Testis (tissue), 2 donors: ENCODE measurements at regions not wholly inside any gene's neighbourhood (a gene's known extent, or its start where the extent isn't known, plus 50 kb on each side); places are given as distances from the start of the nearest gene placed in this dataset.

ENCODE experiments used
- DNase-seq: peaks from one replicate; pipeline ENCODE4 v3.0.0-alpha.2; 2019
- H3K27ac ChIP-seq, 2 donors: fragments of 200-600 bp; sonication (generic); one replicate each; pipeline ENCODE4 v1.5.1; 2019
- H3K27me3 ChIP-seq: fragments of 200-600 bp; sonication (generic); one replicate; pipeline ENCODE4 v1.5.1; 2019
- H3K36me3 ChIP-seq: fragments of 200-600 bp; sonication (generic); one replicate; pipeline ENCODE4 v1.5.1; 2017; ENCODE audit warnings: low read depth; ENCODE audit errors: missing control alignments
- H3K4me1 ChIP-seq: fragments of 200-600 bp; sonication (generic); one replicate; pipeline ENCODE4 v1.5.1; 2019
- H3K4me3 ChIP-seq, 2 donors: fragments of 200-600 bp; sonication (generic); one replicate each; pipeline ENCODE4 v1.5.1; 2017 to 2019
- H3K9me3 ChIP-seq: fragments of 200-600 bp; sonication (generic); one replicate; pipeline ENCODE4 v1.5.1; 2017
- POLR2A ChIP-seq: fragments of 450-650 bp; IDR thresholded peaks from one replicate; pipeline ENCODE4 v1.6.1; 2017; ENCODE audit warnings: antibody characterized with exemption, mild to moderate bottlenecking, moderate library complexity
- WGBS, 2 donors: methylation state at CpG; one replicate each; pipeline ENCODE4 v1.1.5; 2018; 5-methylcytosine and 5-hydroxymethylcytosine counted together
- intact Hi-C: fragments of 100-400 bp; cut with DNase I; formaldehyde crosslinking; loops from one replicate; pipeline ENCODE4 v1.15.1; 2023; ENCODE audit warnings: low total_unique reads
- TF ChIP-seq, protein P1 (sequence below), 3 experiments: fragments of 450-650 bp in 2 of 3; fragments of 200-600 bp in 1 of 3; sonication (generic) in 1 of 3; IDR thresholded peaks; one replicate each; pipeline ENCODE4 v1.5.1; 2016 to 2019; ENCODE audit warnings: antibody characterized with exemption in 3 of 3, mild to moderate bottlenecking in 2 of 3, moderate library complexity in 1 of 3

DNA sequence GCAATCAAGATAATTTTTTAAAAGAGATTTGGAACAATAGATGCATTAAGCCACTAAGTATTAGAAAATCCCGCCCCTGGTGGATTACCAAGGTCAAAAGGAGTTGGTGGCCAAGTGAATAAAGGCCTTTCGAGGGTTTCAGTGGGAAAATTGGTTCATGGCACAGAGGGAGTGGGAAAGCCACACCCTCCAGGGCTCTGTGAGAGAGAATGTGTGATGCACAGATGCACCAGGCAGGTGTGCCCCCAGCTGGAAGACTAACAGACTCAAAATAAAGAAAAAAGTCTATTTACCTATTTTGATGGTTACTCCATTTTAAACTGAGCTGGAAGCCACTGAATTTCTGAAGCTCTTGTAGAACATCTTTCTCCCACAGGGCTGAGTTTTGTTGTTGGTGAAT, 278.0 kb downstream of the DRD1 start:
- Histone ChIP-seq H3K27ac (no peak overlapping the region), H3K4me3 (no peak overlapping the region), H3K9me3 (no peaks in the 10 kb centered on the region), H3K27me3 (no peaks in the 10 kb centered on the region), H3K4me1 (no peaks in the 10 kb centered on the region), H3K36me3 (no peaks in the 10 kb centered on the region)
- DNase-seq = no peak
- 60 to 62% methylated on average over 2 of the region's 2 CpGs for WGBS, 2 donors
- TF ChIP-seq POLR2A = no peak
- TF ChIP-seq, protein P1, sequence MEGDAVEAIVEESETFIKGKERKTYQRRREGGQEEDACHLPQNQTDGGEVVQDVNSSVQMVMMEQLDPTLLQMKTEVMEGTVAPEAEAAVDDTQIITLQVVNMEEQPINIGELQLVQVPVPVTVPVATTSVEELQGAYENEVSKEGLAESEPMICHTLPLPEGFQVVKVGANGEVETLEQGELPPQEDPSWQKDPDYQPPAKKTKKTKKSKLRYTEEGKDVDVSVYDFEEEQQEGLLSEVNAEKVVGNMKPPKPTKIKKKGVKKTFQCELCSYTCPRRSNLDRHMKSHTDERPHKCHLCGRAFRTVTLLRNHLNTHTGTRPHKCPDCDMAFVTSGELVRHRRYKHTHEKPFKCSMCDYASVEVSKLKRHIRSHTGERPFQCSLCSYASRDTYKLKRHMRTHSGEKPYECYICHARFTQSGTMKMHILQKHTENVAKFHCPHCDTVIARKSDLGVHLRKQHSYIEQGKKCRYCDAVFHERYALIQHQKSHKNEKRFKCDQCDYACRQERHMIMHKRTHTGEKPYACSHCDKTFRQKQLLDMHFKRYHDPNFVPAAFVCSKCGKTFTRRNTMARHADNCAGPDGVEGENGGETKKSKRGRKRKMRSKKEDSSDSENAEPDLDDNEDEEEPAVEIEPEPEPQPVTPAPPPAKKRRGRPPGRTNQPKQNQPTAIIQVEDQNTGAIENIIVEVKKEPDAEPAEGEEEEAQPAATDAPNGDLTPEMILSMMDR (IDR thresholded peaks at IDR 0.05) = no peak
- intact Hi-C loops = no loop called here

DNA sequence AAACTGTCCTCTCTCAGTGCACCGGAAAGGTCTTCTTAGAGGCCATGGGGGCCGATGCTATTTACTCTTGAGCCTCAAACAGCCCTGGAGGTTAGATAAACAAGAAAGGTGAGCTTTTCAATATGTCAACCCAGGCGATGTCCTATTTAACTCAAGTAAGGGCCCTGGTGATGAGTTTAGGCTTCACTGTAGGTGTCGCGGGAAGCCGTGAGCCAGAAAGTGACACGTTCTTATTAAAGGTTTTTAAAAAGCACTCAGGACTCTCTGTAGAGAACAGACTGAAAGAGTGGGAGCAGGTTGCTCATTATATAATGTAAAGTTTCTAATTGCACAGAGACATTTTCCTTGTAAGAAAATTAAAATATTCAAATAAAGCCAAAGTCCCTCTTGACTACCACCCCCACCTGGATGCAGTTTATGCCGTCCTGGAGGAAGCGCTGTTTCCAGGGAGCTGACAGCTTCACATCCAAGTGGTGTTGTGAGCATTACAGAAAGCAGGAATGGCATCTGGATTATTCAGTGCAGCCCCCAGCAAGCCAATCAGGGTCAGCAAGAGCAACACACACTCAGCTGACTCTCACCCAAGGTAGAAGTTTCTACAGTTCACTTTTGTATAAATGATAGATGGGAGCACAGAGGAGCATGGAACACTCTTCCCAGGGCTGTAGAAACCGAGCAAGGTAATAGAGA, 280.3 kb downstream of the DRD1 start:
- 68 to 79% methylated on average over 10 of the region's 10 CpGs for WGBS, 2 donors
- DNase-seq = no peak
- Histone ChIP-seq H3K4me3 (no peak overlapping the region), H3K4me1 (no peaks in the 10 kb centered on the region), H3K27ac (no peak overlapping the region), H3K9me3 (no peaks in the 10 kb centered on the region), H3K27me3 (no peaks in the 10 kb centered on the region), H3K36me3 (no peaks in the 10 kb centered on the region)
- TF ChIP-seq, protein P1 (IDR thresholded peaks at IDR 0.05) = no peak
- TF ChIP-seq POLR2A = no peak
- intact Hi-C loops = no loop called here

DNA sequence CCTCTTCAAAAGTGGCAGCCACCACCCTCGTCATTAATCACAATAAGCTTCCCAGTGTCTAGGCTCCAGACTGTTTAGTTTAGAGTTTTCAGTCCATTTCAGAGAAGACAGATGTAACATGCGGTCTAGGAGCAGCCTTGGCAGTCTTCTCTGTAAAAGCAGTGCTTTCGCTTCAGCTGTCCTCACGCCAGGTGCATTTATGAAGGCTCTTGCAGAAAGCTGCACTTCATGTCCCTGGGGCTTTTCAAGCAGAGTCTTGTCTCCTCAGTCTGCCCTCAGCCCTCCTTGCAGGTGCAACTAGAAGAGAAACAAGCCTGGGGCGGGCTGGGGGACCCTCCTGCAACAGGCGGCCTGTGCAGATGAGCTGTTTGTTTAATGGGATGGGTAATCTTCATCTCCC, 281.9 kb downstream of the DRD1 start:
- H3K4me1 ChIP-seq = no peaks in the 10 kb centered on the region
- 82 to 91% methylated on average over 6 of the region's 6 CpGs for WGBS, 2 donors
- intact Hi-C loops = no loop called here

DNA sequence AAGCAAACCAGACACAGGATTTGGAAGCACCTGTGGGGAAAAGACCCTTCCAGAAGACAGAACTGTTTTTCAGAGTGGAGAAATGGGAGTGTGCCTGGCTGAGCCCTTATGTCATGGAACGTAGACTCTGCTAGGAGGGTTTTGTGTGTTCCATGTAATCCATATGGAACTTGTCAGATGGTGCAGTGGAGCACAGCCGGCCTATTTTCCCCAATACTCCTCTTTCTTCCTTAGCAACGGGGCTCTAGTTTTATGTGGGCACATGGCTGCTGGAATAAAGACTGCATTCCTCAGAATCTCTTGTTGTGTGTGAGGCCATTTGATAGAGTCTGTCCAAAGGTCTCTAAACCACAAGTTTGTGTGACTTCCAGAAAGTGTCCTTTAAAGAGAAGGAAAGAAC, 284.0 kb downstream of the DRD1 start:
- 45 to 66% methylated on average over 3 of the region's 3 CpGs for WGBS, 2 donors
- TF ChIP-seq POLR2A = no peak
- TF ChIP-seq, protein P1 (IDR thresholded peaks at IDR 0.05) = no peak
- no peak overlapping the region for H3K27ac ChIP-seq
- no peaks in the 10 kb centered on the region for H3K9me3 ChIP-seq
- H3K36me3 ChIP-seq = no peaks in the 10 kb centered on the region
- H3K4me1 ChIP-seq = no peaks in the 10 kb centered on the region
- H3K27me3 ChIP-seq = no peaks in the 10 kb centered on the region
- intact Hi-C loops = no loop called here
- no peak for DNase-seq
- no peak overlapping the region for H3K4me3 ChIP-seq

More for the DNA sequence above, 281.9 kb downstream of the DRD1 start:
- no peak overlapping the region for H3K4me3 ChIP-seq
- no peaks in the 10 kb centered on the region for H3K36me3 ChIP-seq
- no peaks in the 10 kb centered on the region for H3K9me3 ChIP-seq
- TF ChIP-seq, protein P1 (IDR thresholded peaks at IDR 0.05) = no peak
- no peak for TF ChIP-seq POLR2A
- no peaks in the 10 kb centered on the region for H3K27me3 ChIP-seq
- DNase-seq = no peak
- H3K27ac ChIP-seq = no peak overlapping the region

DNA sequence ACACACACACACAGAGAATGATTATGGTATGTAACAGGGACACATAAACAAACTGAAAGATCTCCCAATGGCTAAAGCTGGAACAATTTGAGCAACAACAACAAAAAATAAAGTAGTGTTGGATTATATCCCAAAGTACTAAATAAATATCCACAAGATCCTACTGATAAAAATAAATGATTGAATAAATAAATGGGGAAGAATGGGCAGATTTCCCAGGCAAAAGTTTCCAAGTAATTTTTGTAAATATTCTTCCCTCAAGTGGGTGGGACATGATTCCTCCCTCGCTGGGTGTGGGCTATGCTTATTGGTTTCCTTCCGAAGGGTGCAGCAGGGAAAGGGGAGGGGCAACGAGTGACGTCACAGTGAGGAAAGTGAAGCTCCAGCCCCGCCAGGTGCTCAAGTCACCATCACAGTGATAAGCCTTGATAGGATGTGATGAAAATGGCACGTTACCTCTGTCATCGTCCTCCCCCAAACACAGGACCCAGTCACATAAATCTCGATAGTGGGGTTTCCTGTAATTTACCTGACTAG, 295.3 kb downstream of the DRD1 start:
- Histone ChIP-seq H3K36me3 (no peaks in the 10 kb centered on the region), H3K4me3 (no peak overlapping the region), H3K27ac (no peak overlapping the region), H3K9me3 (no peaks in the 10 kb centered on the region), H3K27me3 (no peaks in the 10 kb centered on the region), H3K4me1 (no peaks in the 10 kb centered on the region)
- no peak for TF ChIP-seq POLR2A
- TF ChIP-seq, protein P1 (IDR thresholded peaks at IDR 0.05) = no peak
- WGBS, 2 donors = 85% methylated on average over 8 of the region's 8 CpGs
- intact Hi-C loops = no loop called here
- DNase-seq = no peak
